ENCODE measurements at regions not wholly inside any gene's neighbourhood (a gene's known extent, or its start where the extent isn't known, plus 50 kb on each side); places are given as distances from the start of the nearest gene placed in this dataset.

DNA sequence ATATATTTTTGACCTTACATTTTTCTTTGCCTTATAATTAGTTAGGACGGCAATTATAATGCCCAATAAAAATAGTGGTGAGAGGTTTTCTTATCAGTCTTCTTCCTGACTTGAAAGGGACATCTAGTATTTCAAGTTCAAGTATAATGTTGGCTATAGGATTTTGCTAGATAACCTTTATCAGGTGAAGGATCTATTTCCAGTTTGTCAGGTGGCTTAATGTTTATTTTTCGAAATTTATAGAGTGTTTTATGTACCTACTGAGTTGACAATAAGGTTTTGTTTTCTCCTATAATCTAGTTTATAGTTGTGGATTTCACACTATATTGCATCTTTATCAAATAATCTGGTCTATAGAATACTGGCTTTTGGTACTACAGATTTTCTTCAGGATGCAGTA lies 351.8 kb upstream of the FGF13 start:
- TF ChIP-seq, protein P1, sequence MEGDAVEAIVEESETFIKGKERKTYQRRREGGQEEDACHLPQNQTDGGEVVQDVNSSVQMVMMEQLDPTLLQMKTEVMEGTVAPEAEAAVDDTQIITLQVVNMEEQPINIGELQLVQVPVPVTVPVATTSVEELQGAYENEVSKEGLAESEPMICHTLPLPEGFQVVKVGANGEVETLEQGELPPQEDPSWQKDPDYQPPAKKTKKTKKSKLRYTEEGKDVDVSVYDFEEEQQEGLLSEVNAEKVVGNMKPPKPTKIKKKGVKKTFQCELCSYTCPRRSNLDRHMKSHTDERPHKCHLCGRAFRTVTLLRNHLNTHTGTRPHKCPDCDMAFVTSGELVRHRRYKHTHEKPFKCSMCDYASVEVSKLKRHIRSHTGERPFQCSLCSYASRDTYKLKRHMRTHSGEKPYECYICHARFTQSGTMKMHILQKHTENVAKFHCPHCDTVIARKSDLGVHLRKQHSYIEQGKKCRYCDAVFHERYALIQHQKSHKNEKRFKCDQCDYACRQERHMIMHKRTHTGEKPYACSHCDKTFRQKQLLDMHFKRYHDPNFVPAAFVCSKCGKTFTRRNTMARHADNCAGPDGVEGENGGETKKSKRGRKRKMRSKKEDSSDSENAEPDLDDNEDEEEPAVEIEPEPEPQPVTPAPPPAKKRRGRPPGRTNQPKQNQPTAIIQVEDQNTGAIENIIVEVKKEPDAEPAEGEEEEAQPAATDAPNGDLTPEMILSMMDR (IDR thresholded peaks at IDR 0.05) = no peak
- TF ChIP-seq POLR2A (IDR thresholded peaks at IDR 0.05) = no peak

Data from Peyer's patch (tissue), 4 donors.